Upper lobe of right lung (tissue), 1 donor: ENCODE measurements at regions not wholly inside any gene's neighbourhood (a gene's known extent, or its start where the extent isn't known, plus 50 kb on each side); places are given as distances from the start of the nearest gene placed in this dataset.

ENCODE experiments used
- ATAC-seq: fragments of 200-7000 bp; cut with Tn5 transposase; one replicate; pipeline ENCODE4 v1.9.1; 2020; ENCODE audit warnings: mild to moderate bottlenecking, moderate library complexity
- DNase-seq: peaks from one replicate; pipeline ENCODE4 v3.0.0-alpha.2; 2020
- H3K27ac ChIP-seq: fragments of 200-600 bp; one replicate; pipeline ENCODE4 v1.8.0; 2022
- H3K27me3 ChIP-seq: fragments of 200-600 bp; one replicate; pipeline ENCODE4 v1.8.0; 2022; ENCODE audit warnings: mild to moderate bottlenecking
- H3K36me3 ChIP-seq: fragments of 200-600 bp; one replicate; pipeline ENCODE4 v1.8.0; 2022
- H3K4me1 ChIP-seq: fragments of 200-600 bp; one replicate; pipeline ENCODE4 v1.8.0; 2022
- H3K4me3 ChIP-seq: fragments of 200-600 bp; one replicate; pipeline ENCODE4 v1.8.0; 2022; ENCODE audit warnings: mild to moderate bottlenecking
- H3K9me3 ChIP-seq: fragments of 200-600 bp; one replicate; pipeline ENCODE4 v1.8.0; 2022
- CTCF ChIP-seq: fragments of 200-600 bp; IDR thresholded peaks from one replicate; pipeline ENCODE4 v1.8.0; 2022; ENCODE audit warnings: antibody characterized with exemption
- intact Hi-C: fragments of 100-400 bp; cut with DNase I; formaldehyde crosslinking; loops from one replicate; pipeline ENCODE4 v1.11.0; 2022
- donor health status: DM: no; HTN: yes; CAD: no; lungs with severe emphysema.

- Histone ChIP-seq H3K36me3 (no peaks in the 10 kb centered on the region), H3K4me1 (peaks cover 42% of the 10 kb centered on the region), H3K4me3 (peak overlapping the region; percentile 1), H3K27me3 (no peaks in the 10 kb centered on the region), H3K9me3 (no peaks in the 10 kb centered on the region), H3K27ac (peak overlapping the region; percentile 81)
- DNase-seq (peak; percentile 88), ATAC-seq (peak; percentile 93)
- intact Hi-C loops, result no loop called here
- peak; percentile 13 for TF ChIP-seq CTCF
Measured at GRCh38 chr11:35082321-35083180, 56.4 kb upstream of the CD44 start.

GRCh38 chr11:35083181-35083430, 55.9 kb upstream of the CD44 start:
- intact Hi-C loops, result no loop called here
- Histone ChIP-seq H3K36me3 (no peaks in the 10 kb centered on the region), H3K4me1 (peaks cover 47% of the 10 kb centered on the region), H3K4me3 (peak overlapping the region; percentile 1), H3K9me3 (no peaks in the 10 kb centered on the region), H3K27ac (peak overlapping the region; percentile 81), H3K27me3 (no peaks in the 10 kb centered on the region)
- ATAC-seq (no peak), DNase-seq (no peak)
- TF ChIP-seq CTCF, result no peak

- H3K27ac ChIP-seq, result peak overlapping the region; percentile 81
- no peak for TF ChIP-seq CTCF
- H3K4me1 ChIP-seq, result peaks cover 50% of the 10 kb centered on the region
Measured at GRCh38 chr11:35083431-35084238, 55.3 kb upstream of the CD44 start.

GRCh38 chr11:35084817-35085440, 54.0 kb upstream of the CD44 start:
- no peaks in the 10 kb centered on the region for H3K36me3 ChIP-seq
- H3K4me1 ChIP-seq, result peaks cover 50% of the 10 kb centered on the region
- no peak for ATAC-seq
- no peak for TF ChIP-seq CTCF
- intact Hi-C loops, result no loop called here
- H3K27me3 ChIP-seq, result no peaks in the 10 kb centered on the region
- no peak for DNase-seq
- H3K9me3 ChIP-seq, result no peaks in the 10 kb centered on the region
- no peak overlapping the region for H3K4me3 ChIP-seq
- peak overlapping the region; percentile 81 for H3K27ac ChIP-seq

More at GRCh38 chr11:35083431-35084238, 55.3 kb upstream of the CD44 start:
- Histone ChIP-seq H3K36me3 (no peaks in the 10 kb centered on the region), H3K27me3 (no peaks in the 10 kb centered on the region), H3K9me3 (no peaks in the 10 kb centered on the region), H3K4me3 (no peak overlapping the region)
- intact Hi-C loops, result no loop called here
- DNase-seq (peak; percentile 70), ATAC-seq (peak; percentile 81)

GRCh38 chr11:35085531-35086165, 53.3 kb upstream of the CD44 start:
- no peak for TF ChIP-seq CTCF
- intact Hi-C loops, result no loop called here
- Histone ChIP-seq H3K4me3 (no peak overlapping the region), H3K36me3 (no peaks in the 10 kb centered on the region), H3K27me3 (no peaks in the 10 kb centered on the region), H3K27ac (no peak overlapping the region), H3K9me3 (no peaks in the 10 kb centered on the region), H3K4me1 (peaks cover 50% of the 10 kb centered on the region)
- no peak for DNase-seq
- no peak for ATAC-seq
